ENCODE measurements at regions not wholly inside any gene's neighbourhood (a gene's known extent, or its start where the extent isn't known, plus 50 kb on each side); places are given as distances from the start of the nearest gene placed in this dataset.

DNA sequence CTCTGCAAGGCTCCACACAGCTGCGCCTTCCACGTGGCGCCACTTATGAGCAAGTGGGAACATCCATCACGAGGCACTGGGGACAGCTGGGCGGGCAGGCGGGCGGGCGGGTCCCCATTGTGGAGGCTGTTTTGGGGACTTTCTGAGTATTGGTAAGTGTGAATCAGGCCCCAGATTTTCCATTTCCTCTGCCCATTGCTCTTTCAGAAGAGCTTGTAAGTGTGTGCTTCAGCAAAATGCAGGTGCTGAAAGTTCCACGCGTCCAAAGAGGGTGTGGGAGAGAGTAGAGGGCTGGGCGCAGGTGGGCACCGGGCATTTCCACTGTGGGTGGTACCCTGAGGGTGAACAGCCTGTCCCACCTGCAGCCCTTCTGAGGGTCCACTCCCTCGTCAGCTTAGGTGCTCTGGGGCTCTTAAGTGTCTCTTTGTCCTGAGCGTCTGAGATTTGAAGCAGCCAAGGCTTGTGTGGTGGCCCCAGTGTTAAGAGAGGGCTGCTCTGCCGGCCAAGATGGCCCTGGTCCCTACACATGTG, 177.1 kb downstream of the RPLP1 start:
- DNase-seq = no peak

- DNase-seq = no peak
Measured at GRCh38 chr15:69631005-69631404, 178.4 kb downstream of the RPLP1 start.

GRCh38 chr15:69631978-69632377, 179.4 kb downstream of the RPLP1 start:
- no peak for DNase-seq

DNA sequence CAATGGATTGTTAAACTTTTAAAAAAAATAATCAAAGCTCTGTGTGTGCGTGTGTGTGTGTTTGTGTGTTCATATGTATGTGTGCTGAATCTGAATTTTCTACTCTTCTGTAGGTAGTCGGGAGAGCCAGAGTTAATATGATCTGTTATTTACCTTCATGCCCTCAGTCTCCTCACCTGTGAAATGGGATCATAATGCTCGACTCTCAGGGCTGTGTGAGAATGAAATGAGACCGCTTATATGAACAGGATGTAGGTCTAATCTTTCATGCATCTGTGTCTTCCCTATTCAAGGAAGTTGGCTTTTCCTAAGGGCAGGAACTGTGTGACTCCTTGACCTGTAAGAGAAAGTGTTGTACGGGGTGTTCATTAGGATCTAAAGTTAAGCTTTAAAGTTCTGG, 182.2 kb downstream of the RPLP1 start:
- DNase-seq = no peak

DNA sequence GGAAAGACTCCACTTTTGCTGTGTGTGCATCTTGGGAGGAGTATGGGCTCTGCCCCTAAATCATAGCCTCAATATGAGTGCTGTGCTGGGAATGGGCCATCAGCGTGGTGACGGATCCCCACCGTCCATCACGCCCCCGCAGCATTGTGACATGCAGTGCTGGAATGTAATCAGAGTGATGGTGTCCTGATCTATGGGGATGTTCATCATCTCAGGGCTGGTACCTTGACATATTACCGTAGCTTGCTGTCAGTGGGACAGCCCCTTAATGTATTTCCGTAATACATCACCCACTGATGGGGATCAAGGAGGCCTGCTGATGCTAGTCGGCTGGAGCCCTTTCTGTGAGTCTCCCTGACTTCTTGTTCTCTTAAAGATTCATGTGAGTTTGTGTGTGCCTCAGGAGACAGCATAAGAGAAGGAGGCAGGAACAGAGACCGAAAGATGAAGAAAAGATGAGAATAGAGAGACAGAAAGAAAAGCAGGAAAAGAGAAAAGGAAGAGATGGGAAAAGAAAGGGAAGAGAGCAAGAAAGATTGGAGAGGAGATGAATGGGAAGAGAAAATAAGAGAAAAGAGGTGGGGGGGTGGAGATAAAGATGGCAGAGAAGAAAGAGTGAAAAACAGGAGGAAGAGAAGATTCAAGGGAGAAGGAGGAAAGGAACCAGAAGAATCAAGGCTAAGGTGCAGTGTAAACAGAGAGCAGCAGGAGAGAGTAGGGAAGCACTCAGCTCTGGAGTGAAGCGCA, 183.7 kb downstream of the RPLP1 start:
- DNase-seq = no peak

DNA sequence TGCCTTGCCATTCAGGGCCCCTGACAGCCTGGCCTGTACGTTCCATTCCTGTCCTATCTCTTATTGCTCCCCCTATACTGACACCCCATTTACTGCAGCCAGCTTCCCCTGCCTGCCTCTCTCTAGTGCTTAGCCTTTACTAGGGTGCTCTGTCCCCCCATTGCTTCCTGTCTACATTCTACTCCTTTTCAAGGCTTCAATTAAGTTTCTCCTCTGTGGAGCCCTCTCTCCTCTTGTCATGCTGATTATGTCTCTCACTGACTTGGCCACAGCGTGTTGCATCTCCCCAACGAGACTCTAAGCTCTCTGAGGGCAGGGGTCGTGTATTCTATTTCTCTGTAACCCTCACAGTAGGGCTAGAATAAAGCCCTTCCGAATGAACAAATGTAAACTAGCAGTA, 185.2 kb downstream of the RPLP1 start:
- DNase-seq = no peak

DNA sequence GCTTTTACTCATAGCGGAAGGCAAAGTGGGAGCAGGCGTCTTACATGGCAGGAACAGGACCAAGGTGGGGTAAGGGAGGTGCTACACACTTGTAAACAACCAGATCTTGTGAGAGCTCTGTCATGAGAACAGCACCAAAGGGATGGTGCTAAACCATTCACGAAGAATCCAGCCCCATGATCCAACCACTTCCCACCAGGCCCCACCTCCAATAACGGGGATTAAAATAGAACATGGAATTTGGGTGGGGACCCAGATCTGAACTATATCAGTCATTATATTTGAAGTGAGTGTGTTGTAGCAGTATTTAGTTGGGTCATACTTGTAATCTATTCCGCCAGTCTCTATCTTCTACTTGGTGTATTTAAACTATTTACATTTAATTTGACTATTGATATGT, 190.9 kb downstream of the RPLP1 start:
- DNase-seq = no peak

DNA sequence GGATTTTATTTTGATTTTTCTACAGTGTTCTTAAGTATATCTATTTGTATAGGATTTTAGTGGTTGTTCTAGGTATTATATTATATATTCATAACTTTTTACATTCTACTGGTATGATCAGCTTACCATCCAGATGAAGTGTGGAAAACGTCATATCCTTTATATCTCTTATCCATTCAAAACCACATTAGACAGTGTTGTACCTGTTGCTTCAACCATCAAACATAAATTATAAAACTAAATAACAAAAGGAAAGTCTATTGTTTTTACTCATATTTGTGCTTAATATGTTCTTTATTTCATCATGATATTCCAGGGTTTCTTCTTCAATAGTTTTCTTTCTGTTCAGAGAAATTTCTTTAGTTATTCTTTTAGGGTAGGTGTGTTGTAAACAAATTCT, 191.4 kb downstream of the RPLP1 start:
- no peak for DNase-seq

GRCh38 chr15:69644876-69645275, 192.3 kb downstream of the RPLP1 start:
- DNase-seq = no peak

- no peak for DNase-seq
Measured at GRCh38 chr15:69647142-69647513, 194.5 kb downstream of the RPLP1 start.

- no peak for DNase-seq
Measured at GRCh38 chr15:69648212-69648611, 195.6 kb downstream of the RPLP1 start.

DNA sequence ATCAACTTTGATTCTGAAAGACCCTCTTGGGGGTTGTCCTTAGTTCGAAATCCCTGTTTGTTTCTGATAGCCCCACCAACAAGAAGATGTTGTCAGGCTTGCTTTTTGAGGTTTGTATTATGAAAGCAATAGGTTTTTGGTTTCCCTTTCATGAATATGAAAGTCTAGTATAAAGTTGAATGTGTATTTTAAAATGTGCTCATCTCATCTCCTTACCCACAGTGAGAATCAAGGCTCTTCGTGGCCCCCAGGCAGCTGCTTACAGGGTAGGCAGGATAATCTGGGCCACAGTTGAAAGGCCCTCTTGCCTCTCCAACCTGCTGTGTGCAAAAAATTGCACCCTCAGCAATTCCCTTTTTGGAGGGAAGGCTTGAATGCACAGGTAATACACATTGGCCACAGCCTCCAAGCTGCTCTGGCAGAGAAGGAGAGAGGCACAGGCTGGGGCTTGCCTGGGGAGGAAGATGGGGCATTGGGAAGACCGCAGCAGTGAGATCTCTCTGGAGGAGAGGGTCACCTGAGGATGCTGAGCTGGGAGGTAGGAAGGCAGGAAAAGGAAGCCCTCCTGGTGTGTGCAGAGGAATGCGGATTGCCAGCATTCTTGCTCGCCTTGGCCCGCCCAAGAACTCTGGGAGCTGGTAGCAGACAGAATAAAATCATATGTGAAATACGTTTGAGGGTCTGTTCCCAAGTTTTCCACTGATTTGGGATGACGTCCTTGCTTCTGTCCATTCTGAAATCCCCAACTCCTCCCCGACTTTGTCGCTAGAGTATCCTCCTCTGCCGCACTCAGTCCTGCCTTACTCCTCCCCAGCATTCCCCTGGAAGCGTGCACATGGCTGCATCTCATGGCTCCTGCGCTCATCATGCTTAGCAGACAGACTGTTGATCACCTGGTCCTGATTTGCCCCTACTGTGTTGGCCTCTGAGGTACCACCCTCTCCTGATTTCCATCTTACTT, 196.4 kb downstream of the RPLP1 start:
- no peak for DNase-seq

- DNase-seq = no peak
Measured at GRCh38 chr15:69652293-69652692, 199.7 kb downstream of the RPLP1 start.

DNA sequence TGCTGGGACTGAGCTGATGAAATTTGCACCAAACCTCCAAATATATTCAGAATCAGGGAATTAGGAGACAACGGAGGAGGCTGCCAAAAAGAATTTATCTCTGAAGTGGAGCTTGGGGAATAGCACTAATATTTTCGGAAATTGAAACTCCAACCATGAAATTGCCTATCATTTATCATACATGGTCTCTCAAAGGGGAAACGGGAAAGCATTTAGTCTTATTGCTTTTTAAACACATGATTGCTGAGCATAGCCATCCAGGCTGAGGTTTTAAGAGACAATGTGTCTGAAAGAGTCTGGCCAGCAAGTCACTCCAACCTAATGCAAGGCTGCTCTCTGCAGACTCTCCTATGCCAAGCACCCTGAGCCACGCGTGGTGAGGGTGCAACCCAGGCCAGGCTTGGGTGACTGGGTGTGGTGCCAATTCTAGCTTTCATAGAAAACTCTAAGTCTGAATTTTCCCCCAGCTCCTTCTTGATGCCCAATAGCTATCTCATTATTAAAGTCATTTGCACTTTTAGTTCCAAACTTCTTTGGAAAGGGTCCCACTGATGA, 200.2 kb downstream of the RPLP1 start:
- no peak for DNase-seq

GRCh38 chr15:69653306-69653705, 200.7 kb downstream of the RPLP1 start:
- DNase-seq = no peak

DNA sequence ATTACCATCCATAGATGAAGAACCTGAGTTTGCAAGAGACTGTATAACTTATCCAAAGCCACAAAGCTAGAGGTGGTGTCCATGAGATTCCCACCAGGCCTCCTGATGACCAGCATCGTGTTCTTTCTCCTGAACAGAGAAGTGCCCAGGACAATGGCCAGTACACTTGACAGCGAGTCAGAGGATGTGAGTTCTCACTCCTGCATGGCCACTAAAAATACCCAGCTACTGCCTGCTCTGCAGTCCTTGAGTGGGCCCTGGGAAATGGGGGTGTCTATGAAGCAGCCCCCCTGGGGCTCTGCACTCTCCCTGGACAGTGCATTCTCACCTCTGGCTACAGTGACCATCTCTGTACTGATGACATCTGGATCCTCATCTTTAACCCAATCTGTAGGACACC, 201.2 kb downstream of the RPLP1 start:
- DNase-seq = no peak

DNA sequence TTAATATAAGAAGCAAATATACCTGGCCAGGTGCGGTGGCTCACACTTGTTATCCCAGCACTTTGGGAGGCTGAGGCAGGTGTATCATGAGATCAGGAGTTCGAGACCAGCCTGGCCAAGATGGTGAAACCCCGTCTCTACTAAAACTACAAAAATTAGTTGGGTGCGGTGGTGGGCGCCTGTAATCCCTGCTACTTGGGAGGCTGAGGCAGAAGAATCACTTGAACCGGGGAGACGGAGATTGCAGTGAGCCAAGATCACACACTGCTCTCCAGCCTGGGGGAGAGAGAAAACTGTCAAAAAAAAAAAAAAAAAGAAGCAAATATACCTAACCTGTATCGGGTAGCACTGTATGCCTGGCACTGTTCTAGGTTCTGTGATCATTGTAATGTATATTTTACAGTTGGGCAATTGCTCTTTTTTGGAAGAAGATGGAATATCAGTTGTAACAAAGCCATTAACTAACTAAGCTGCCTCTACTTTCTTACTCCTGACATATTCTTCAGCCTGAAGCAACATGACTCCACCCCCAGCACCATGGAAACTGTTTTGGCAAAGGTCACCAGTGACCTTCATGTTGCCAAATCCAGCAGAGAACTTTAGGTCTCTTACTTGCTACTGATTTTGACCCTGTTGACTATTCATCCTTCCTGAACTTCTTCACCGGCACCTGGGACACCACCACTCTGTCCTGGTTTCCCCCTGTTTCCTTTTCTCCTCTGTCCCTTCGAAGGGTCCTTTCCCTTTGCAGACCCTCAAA, 203.8 kb downstream of the RPLP1 start:
- DNase-seq = no peak

- DNase-seq = no peak
Measured at GRCh38 chr15:69657626-69658025, 205.0 kb downstream of the RPLP1 start.

DNA sequence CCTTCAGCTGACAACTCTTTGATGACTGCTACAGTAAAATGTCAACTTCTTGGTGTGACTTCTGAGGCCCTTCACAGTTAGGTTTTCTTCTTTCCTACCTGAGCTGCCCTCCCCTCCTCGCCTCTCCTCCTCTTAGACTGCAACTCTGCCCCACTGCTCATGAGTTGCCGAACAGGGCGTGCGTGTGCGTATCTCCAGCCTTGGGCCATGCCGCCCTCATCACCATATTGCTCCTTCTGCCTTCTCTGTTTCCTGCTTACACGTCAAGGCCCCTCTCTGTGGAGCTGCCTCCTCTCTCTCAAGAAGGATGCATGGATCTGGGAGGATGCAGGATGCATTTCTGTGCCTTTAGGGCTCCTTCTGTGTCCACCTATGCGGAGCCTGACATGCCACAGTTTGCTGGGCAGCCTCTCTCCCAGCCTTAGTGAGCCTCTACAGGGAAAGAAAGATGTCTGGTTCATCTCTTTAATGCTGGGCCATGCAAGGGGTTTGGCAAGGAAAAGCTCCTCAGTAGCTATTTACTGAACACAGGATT, 205.9 kb downstream of the RPLP1 start:
- DNase-seq = no peak

GRCh38 chr15:69659454-69660050, 206.9 kb downstream of the RPLP1 start:
- no peak for DNase-seq

DNA sequence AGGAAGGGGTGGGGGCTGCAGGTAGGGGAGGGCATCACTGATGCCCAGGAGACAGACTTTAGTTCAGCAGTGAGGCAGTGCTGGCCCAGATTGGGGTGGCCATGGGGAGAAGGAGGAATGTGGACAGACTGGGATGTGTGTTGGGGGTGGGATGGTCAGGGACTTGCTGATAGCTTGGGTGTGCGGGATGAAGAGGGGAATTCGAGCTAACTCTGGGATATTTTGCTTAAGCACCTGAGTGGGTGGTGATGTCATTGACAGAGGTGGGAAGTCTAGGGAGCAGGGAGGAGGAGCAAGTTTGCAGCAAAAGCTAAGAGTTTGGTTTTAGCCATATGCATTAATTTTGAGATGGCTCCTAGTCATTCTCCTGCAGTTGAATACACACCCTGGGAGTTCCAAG, 207.5 kb downstream of the RPLP1 start:
- no peak for DNase-seq

Data from activated naive CD4-positive, alpha-beta T cell treated with anti-CD3 and anti-CD28 coated beads, Interleukin-2, amount 50 U/mL, for 16 hours (primary cell).